ENCODE measurements at regions not wholly inside any gene's neighbourhood (a gene's known extent, or its start where the extent isn't known, plus 50 kb on each side); places are given as distances from the start of the nearest gene placed in this dataset.

GRCh38 chr9:73030370-73031030 lies 77.6 kb upstream of the ALDH1A1 start:
- TF ChIP-seq POLR2AphosphoS5 (IDR thresholded peaks at IDR 0.05; ENCODE audit: low read depth, low read length): no peak
- TF ChIP-seq POLR2A (IDR thresholded peaks at IDR 0.05; ENCODE audit: low read depth, low read length): no peak
